Small intestine (tissue), 7 donors: ENCODE measurements at regions not wholly inside any gene's neighbourhood (a gene's known extent, or its start where the extent isn't known, plus 50 kb on each side); places are given as distances from the start of the nearest gene placed in this dataset.

Experiments
- DNase-seq, 2 donors: peaks; one replicate each; pipeline versions ENCODE4 v3.0.0 to v3.0.0-alpha.2; 2013
- FAIRE-seq: peaks from 2 replicates; lab custom pipeline; 2012; peaks lifted over from hg19 to GRCh38; lab: Jason Lieb, UNC
- H3K27ac ChIP-seq, 3 donors: one replicate each; pipeline ENCODE4 v1.5.1; 2013; ENCODE audit warnings: low read length in 2 of 3, mild to moderate bottlenecking in 2 of 3, control low read depth in 1 of 3, inconsistent platforms in 1 of 3, low read depth in 1 of 3, moderate library complexity in 1 of 3
- H3K27me3 ChIP-seq, 3 donors: one replicate each; pipeline ENCODE4 v1.6.1; 2013; ENCODE audit warnings: low read length in 3 of 3, inconsistent platforms in 1 of 3; ENCODE audit not compliant: control insufficient read depth in 3 of 3, insufficient read depth in 3 of 3
- H3K36me3 ChIP-seq, 3 donors: one replicate each; pipeline ENCODE4 v1.6.1; 2013; ENCODE audit warnings: low read length in 3 of 3, inconsistent platforms in 1 of 3, low read depth in 1 of 3, mild to moderate bottlenecking in 1 of 3, moderate library complexity in 1 of 3; ENCODE audit not compliant: control insufficient read depth in 3 of 3, insufficient read depth in 2 of 3
- H3K4me1 ChIP-seq, 3 donors: one replicate each; pipeline ENCODE4 v1.6.1; 2013; ENCODE audit warnings: low read length in 2 of 3, inconsistent platforms in 1 of 3, low read depth in 1 of 3, mild to moderate bottlenecking in 1 of 3, moderate library complexity in 1 of 3; ENCODE audit not compliant: control insufficient read depth in 3 of 3, insufficient read depth in 2 of 3
- H3K4me3 ChIP-seq, 3 donors: one replicate each; pipeline ENCODE4 v1.5.1; 2013; ENCODE audit warnings: low read length in 3 of 3, control low read depth in 1 of 3, inconsistent platforms in 1 of 3, low read depth in 1 of 3, mild to moderate bottlenecking in 1 of 3, moderate library complexity in 1 of 3
- H3K9me3 ChIP-seq, 2 donors: one replicate each; pipeline ENCODE4 v1.6.1; 2013; ENCODE audit warnings: low read depth in 1 of 2, low read length in 1 of 2; ENCODE audit not compliant: control insufficient read depth in 2 of 2, insufficient read depth in 1 of 2
- WGBS, 3 donors: extraction: QIAGEN DNeasy Blood & Tissue Kit; methylation state at CpG; one replicate each; pipeline ENCODE4 v1.1.7; 2013; 5-methylcytosine and 5-hydroxymethylcytosine counted together
- donor health status: healthy with polysubstance abuse.
- donor health status: control.
- donor health status: control.
- donor health status: Bipolar disorder and iron deficiency.
- donor health status: healthy.

DNA sequence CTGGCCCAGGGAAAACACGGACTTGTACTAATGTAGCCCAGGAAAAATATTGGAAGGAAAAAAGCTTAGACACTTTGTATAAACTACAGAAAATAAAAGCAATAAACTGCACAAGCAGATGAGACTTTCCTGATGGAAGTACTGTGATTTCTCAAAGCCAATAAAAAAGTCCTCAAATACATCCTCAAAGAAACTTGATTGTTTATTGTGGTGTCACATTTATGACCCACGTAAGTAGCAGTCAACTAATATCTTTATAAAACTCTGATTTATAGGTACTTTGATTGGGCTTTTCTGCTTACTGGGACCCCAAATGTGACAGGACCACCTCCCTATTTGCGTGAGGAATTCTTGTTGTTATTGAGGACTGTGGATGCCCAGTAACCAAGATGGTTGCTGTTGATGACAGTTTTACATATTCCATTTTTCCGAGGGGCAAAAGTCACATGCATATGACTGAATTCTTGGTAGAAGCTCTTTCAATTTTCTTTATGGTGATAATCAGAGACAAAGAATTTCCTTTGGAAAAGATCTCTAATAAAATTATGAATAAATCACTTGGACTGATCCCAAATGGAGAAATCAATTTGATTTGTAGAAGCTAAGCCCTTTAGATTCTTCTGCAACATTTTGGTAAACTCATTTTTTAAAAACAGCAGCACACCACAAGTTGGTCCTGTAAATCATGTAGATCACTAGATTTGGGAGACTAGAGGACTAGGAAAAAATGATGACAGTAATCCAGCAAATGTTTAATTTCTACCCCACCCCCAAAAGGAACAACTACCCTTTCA lies 159.0 kb upstream of the TSC22D2 start:
- Histone ChIP-seq H3K27me3 (no peaks in the 10 kb centered on the region), H3K4me3 (no peak overlapping the region), H3K9me3 (no peaks in the 10 kb centered on the region), H3K36me3 (no peaks in the 10 kb centered on the region), H3K4me1 (peaks cover 0 to 29% (median 4%) of the 10 kb centered on the region in 3 donors), H3K27ac (no peak overlapping the region)
- WGBS, 3 donors, result 71 to 77% (median 74%) methylated on average over 4 of the region's 4 CpGs
- FAIRE-seq, result no peak
- no peak for DNase-seq

DNA sequence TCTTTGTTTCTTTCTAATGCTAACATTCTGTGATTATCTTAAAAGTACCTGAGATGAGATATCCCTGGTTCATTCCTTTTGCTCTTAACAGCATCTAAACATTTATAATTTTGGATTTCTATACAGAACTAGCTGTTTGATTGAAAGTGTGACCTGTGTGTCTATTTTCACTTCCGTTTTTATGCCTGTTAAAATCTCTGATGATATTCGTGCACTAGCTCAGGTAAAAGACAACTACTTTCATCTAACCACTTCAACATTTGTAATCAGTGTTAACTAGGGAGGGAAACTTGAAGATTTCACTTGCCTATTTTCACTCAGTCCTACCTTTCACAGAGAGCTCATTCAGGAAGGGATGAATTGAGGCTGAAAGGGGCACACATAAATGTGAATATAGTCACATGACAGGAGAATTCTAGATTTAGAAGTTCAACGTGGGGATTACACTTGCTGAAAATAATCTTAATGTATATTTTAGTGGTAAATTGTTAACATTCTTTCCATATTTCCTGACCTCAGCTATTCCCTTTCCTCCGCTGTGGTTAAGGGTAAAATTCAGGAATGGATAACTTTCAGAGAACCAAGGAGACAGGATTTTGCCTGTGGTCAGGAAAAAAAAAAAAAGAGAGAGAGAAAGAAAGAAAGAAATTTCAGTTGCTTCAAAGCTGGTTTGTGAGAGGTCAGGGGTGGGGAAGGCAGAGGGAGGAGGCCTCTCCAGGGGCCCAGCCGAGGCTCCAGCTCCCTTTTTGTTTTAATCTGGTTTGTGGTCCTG lies 159.8 kb upstream of the TSC22D2 start:
- WGBS, 3 donors, result 61 to 75% (median 68%) methylated on average over 5 of the region's 5 CpGs
- Histone ChIP-seq H3K4me3 (no peak overlapping the region), H3K36me3 (no peaks in the 10 kb centered on the region), H3K27ac (no peak overlapping the region), H3K9me3 (no peaks in the 10 kb centered on the region), H3K4me1 (peaks cover 0 to 25% (median 4%) of the 10 kb centered on the region in 3 donors), H3K27me3 (no peaks in the 10 kb centered on the region)
- FAIRE-seq (no peak), DNase-seq (no peak)

DNA sequence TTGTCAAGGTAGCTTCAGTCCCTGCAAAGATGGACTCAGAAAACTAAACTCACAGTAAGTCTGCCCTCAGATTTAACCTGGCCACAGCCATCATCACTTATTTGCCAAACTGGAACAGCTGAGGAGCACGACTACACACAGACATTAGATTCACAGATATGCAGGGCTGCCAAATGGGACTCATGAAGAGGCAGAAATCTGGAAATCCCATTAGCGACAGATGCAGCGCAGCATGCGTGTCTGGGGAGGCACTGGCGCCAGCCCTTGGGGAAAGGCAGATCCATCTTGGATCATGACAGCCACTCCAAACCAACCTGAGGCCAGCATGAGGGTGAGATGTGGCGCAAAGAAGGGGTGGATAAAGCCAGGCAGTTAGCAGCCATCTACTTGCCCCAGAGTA lies 160.7 kb upstream of the TSC22D2 start:
- Histone ChIP-seq H3K27me3 (no peaks in the 10 kb centered on the region), H3K4me1 (peaks cover 0 to 19% (median 3%) of the 10 kb centered on the region in 3 donors), H3K27ac (no peak overlapping the region), H3K36me3 (no peaks in the 10 kb centered on the region), H3K4me3 (no peak overlapping the region), H3K9me3 (no peaks in the 10 kb centered on the region)
- 95 to 98% (median 98%) methylated on average over 6 of the region's 6 CpGs for WGBS, 3 donors
- no peak for DNase-seq
- no peak for FAIRE-seq

DNA sequence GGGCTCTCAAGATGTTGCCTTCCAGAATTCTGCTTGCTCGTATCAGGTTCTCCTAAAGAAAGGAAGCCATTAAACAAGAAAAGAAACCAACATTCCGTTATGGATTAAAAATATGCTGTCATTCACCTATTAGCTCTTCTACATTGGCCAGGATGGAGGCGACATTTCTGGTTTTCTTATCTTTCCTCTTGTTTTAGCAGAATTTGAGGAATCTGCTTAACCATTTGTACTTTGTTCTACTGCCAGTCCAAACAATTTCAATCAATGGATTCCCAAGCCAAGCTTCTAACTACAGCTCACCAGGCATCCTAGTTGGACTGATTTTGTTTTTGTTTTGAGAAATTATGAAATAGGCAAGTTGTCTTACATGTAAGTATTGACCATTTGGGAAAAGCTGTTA lies 164.6 kb upstream of the TSC22D2 start:
- FAIRE-seq (no peak), DNase-seq (no peak)
- H3K4me1 ChIP-seq, result peaks cover 0 to 14% (median 6%) of the 10 kb centered on the region in 3 donors
- H3K36me3 ChIP-seq, result no peaks in the 10 kb centered on the region
- H3K27ac ChIP-seq, result no peak overlapping the region
- H3K9me3 ChIP-seq, result no peaks in the 10 kb centered on the region
- WGBS, 3 donors, result 84 to 95% (median 94%) methylated on average over 3 of the region's 3 CpGs
- no peaks in the 10 kb centered on the region for H3K27me3 ChIP-seq
- H3K4me3 ChIP-seq, result no peak overlapping the region

DNA sequence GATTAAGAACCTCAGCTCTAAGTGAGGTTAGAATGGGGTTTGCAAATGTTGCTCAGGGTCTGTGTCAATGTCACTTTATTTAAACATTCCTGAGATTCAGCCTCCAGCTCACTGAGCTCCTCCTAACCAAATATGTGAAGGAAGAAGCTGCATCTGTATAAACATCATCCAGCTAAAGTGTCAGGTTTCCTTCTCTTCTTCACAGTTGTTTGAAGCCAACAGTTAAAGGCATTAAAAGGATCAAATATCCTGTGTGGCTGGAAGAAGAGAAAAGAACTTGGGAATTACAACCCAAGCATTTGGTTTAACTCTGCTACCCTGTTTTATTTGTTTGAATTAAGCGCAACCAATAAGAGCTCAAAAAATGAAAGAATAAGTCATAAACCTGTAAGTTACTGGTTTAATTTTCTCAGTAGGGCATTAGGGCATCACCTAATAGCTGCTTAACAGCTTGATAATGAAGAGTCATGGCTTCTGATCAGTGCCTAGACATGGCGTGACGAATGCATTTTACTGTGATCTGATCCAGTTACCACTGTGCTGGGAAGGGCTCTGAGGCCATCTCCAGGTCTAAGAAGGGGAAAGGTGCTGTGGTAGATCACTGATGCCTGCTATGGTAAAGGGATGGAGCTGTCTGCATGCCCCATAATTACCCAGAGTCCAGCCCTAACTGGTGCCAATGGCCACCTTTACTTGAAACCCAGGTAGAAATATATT lies 165.7 kb upstream of the TSC22D2 start:
- Histone ChIP-seq H3K9me3 (no peaks in the 10 kb centered on the region), H3K4me1 (peaks cover 0 to 17% (median 11%) of the 10 kb centered on the region in 3 donors), H3K36me3 (no peaks in the 10 kb centered on the region), H3K4me3 (no peak overlapping the region), H3K27ac (no peak overlapping the region), H3K27me3 (no peaks in the 10 kb centered on the region)
- FAIRE-seq, result no peak
- no peak for DNase-seq
- WGBS, 3 donors, result 77 to 91% (median 80%) methylated on average over 3 of the region's 3 CpGs

DNA sequence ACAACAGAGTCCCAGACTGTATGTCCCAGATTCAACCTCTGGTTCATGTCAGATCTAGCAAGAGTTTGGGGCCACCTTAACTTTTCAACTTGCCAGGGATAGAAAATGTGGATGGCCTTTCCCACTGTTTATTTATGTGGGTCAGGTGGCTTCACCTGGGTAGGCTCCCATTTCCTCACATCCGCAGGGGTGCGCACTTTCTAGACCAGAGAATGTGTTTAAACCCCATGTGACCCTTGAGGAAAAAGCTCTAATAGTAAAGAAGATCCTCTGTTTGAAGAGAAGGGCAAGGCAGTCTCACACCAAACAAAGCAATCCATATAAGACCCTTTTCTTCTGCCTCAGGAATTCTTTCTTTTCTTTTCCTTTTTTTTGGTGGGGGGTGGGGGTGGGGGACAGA lies 167.2 kb upstream of the TSC22D2 start:
- Histone ChIP-seq H3K4me3 (no peak overlapping the region), H3K4me1 (peaks cover 0 to 17% (median 11%) of the 10 kb centered on the region in 3 donors), H3K36me3 (no peaks in the 10 kb centered on the region), H3K9me3 (no peaks in the 10 kb centered on the region), H3K27me3 (no peaks in the 10 kb centered on the region), H3K27ac (no peak overlapping the region)
- DNase-seq, result no peak
- 77 to 92% (median 91%) methylated on average over 2 of the region's 2 CpGs for WGBS, 3 donors
- FAIRE-seq, result no peak

DNA sequence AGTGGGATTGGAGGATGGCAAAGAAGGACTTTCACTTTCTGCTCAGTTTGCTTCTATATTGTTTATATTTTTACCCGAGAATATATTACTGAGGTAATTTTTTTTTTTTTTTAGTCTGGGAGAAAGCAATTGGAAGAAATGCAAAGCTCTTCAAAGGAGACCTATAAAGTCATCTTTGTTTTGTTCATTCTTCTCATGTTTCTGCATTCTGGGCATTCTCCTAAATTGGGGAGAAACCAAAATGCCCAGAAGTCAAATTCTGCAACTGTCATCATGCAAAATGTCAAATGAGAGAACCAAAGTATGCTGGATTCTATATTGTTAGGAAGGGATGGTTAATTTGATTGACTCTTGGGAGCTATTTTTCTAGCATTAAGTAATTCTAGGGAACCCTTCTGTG lies 168.3 kb upstream of the TSC22D2 start:
- no peak overlapping the region for H3K27ac ChIP-seq
- H3K27me3 ChIP-seq, result no peaks in the 10 kb centered on the region
- H3K4me3 ChIP-seq, result no peak overlapping the region
- DNase-seq, result no peak
- peaks cover 0 to 17% (median 11%) of the 10 kb centered on the region in 3 donors for H3K4me1 ChIP-seq
- no peaks in the 10 kb centered on the region for H3K9me3 ChIP-seq
- H3K36me3 ChIP-seq, result no peaks in the 10 kb centered on the region
- FAIRE-seq, result no peak
- WGBS, 3 donors, result 11 to 29% (median 25%) methylated on average over 1 of the region's 1 CpG

DNA sequence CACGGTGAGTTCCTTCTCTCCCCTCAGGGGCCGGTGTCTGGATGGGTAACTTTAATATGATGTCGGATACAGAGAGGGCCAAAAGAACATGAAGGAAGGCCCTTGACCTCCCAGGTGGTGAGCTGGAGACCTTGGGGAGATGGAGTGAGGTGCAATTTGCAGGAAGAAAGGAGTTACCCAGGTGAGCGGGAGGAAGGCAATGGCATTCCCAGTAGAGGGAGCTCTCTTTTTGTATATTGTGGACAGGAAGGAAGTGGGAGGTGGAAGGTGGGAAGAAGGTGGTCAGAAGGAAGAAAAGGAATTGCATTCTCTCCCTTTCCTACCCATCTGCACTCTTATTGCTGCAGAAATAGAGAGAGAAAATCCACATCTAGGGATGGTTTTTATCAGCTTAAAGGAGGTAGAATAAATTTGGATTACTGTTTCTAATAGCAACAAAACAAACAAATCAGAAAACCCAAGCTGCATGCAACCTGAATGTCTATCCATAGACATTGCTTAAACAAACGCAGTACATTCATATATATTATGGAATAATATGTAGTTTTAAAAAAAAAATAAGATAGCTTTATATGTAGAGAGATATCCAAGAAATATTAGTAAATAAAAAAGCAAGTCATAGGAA lies 169.0 kb upstream of the TSC22D2 start:
- no peaks in the 10 kb centered on the region for H3K9me3 ChIP-seq
- 28 to 70% (median 40%) methylated on average over 5 of the region's 5 CpGs for WGBS, 3 donors
- DNase-seq (peak; percentile 73 to 74), FAIRE-seq (no peak)
- H3K27ac ChIP-seq, result no peak overlapping the region
- no peak overlapping the region for H3K4me3 ChIP-seq
- no peaks in the 10 kb centered on the region for H3K27me3 ChIP-seq
- H3K36me3 ChIP-seq, result no peaks in the 10 kb centered on the region
- H3K4me1 ChIP-seq, result peaks cover 0 to 17% (median 11%) of the 10 kb centered on the region in 3 donors
